GM19025 (cell line): ENCODE measurements at regions not wholly inside any gene's neighbourhood (a gene's known extent, or its start where the extent isn't known, plus 50 kb on each side); places are given as distances from the start of the nearest gene placed in this dataset.
A peak's percentile ranks its signal among the peaks of the same experiment; 100 is the strongest.
"Not testable (repeated sequence)": the region's sequence is repeated elsewhere in the genome, so short reads cannot be mapped to it uniquely, and the experiment has no call there.

Source experiments
- ATAC-seq: cut with Tn5 transposase; IDR thresholded peaks from one replicate; pipeline ENCODE4 v1.9.1; 2021; ENCODE audit warnings: mild to moderate bottlenecking, low read depth, moderate library complexity; ENCODE audit not compliant: unreplicated experiment

DNA sequence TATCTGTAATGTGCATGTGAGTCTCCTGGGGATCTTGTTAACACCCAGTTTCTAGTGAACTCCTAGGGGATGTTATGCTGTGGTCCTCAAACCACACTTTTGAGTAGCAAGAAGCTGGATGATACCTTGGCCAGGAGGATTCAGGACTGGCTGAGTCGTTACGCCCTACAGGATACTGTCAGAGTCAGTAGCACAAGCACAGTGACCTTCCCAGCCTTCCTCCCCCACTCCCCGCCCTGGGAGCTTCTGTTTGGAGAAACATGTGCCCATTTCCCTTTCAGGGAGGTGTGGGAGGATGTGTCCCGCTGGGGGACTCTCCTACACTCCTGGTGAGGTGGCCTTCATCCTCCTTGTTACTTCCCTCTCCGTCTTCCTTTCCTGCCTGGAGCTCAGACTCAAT is 76.4 kb upstream of the TRPM1 start:
- ATAC-seq = no peak

DNA sequence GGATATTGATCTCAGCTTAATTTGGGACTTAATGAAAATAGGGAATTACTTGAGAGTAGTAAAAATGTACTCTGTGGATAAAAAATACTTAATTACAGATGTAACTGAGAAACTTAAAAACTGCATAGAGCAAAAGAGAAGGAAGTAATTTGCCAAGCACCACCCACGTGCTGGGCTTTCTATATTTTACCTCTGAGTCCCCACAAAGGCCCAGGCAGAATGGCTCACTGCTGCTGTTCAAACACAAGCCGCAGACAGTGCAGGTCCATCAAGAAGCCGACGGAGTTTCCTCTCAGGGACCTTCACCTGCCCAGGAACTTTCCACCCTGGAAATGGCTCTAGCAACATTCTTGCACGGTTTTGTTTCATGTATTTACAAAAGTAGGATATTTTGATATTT is 77.2 kb upstream of the TRPM1 start:
- ATAC-seq = no peak

DNA sequence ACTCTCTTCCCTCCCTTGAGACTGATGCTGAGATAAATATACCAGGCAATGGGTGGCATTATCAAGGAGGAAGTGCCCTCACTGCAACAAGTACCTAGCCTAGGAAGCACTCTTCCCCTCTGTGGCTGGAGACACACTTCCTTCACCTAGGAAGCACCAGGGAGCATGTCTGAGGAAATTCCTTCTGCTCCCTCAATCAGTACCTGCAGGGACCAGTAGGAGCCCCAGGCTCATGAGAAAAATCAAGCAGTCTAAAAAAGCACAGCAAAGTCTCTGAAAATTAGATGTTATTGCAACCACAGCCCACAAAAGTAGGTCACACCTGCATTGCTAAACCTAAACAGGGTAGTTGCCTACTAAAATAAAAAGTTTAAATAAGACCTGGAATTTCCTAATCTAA is 78.2 kb upstream of the TRPM1 start:
- no peak for ATAC-seq

DNA sequence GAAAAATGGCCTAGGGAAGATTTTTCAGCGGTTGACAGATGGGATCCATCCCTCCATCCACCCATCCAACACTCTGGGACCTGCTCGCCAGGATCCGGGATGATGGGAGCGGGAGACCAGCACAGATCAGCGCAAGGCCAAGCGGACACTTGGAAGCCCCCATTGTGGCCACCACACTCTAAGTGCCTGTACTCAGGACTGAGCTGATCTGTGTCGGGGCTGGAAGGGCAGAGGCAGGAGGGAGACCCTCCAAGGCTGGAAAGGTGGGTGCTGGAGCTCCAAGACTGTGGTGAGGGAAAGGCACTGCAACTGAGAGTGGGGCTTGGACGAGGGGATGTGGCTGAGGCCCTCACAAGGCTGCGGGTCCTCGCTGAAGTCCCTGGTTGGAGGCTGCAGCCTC is 91.8 kb upstream of the TRPM1 start:
- ATAC-seq = no peak

DNA sequence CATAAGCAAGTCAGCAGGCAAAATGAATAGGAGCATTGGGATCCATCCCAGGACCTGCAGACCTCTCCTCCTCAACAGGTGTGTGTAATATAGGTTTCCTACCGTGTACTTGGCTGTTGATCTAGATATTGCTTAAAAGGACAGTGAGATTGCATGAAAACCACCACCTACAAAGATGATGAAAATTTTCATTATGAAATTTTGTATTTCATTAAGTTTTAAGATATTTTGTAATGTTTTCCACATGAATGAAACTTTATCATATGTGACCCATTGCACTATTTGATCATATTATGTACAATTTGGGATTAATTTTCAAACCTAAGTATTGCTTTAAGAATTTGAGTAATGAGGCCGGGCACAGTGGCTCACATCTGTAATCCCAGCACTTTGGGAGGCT is 94.3 kb upstream of the TRPM1 start:
- no peak for ATAC-seq

DNA sequence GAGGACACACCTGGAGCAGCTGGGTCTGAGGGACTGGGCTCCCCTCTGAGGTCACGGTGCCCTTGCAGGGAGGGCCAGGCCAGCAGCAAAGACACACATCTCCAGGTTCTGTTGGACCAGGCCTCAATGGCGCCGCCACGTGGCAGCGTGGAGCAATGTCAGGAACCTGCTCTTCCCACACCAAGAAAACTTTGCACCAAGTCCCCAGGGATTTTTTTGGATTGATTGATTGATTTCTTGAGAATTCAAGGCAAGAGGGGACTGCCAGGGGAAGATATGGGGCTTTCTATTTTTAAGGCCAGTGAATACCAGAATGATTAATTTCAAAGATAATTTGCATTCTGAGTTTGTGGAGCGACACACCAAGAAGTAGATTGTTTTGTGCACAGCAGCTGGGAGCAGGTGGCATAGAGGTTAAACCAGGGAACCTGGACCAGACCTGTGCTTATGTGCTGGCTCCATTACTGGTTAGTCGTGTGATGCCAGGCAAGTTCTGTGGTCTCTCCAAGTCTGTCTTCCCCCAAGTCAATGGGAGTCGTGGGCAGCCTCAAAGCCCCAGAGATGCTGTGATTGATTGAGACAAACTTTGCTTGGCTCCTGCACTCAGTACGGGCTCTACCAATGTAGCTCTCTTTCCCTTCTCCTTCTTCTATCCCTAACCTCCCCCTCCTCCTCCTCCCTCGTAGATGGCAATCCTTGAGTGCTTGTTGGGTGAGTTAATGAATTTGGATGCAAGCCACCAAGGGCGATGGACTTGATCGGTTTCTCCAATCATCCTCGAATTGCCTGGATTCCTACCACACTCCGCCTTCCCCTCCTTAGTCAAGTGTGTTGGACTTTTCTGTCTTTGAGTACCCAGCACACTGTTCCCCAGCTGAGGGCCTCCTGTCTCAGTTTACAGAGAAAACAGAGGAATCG is 96.2 kb upstream of the TRPM1 start:
- peak; percentile 59 for ATAC-seq

DNA sequence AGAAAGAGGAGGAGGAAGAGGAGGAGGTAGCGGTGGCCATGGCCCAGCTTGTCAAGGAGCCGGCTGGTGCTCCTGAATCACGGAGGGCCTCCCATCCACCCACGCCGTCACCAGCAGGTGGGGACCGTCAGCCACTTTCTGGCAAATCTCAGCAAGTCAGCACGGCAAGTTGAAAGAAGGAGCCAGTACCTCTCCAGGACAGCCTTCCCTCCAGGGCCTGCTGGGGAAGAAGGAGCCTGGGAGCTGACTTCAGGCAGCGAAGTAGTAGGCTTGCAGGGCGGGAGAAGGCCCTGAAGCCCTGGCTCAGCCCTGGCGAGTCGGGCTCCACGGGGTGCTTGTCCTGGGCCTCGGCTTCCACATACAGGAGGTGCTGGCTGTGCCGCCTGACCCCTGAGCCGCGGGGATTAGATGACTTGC is 99.2 kb upstream of the TRPM1 start:
- ATAC-seq = no peak

- no peak for ATAC-seq
These were observed 101.4 kb upstream of the TRPM1 start for GRCh38 chr15:31202953-31203352.

DNA sequence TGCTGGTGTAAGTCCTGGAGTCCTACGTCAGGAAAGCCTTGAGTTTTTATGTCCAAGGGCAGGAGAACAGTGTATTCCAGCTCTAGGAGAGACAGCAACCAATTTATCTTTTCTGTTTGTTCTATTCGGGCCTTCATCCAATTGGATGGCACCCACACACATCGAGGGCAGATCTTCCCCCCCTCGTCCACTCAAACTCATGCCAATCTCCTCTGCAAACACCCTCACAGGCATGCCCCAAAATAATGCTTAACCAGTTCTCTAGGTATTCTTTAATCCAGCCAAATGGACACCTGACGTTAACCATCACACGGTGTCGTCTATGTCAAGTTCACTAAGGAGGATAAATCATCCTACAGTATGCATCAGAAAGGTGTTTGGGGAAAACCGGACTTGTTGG is 102.5 kb upstream of the TRPM1 start:
- ATAC-seq = no peak

DNA sequence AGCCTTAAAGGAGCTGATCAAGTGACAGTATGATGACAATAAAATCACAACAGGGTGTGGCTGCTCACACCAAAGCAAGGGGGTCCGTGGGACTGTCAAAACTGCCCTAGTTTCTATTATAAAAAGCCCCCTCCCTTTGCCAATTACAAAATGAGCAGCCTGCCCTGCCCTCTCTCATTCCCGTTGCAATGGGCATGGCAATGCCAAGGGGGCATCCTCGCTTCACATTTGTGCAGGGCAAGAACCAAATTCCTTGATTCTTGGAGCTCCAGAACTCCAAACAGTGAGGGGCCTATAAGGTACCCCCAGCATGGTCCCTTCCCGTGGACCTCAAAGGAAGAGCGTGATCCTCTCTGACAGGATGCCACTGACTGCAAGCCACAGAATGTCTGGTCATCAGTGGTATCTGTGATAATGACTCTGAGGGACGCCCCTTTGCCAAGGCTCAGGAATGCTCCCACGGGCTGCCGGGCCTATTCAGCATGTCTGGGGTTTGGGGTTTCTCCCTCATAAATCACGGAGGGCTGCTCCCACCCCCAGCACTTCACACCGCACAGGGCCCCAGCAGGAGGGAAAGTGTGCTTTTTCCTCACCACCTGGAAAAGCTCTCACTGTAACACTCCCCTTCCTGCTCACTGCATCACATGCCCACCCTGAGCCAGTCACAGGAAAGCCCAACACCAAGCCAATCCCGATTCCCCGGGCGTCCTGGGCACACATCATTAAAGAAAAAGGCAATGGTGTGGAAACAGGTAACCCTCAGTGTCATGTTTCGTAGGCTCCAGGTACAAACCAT is 105.1 kb upstream of the TRPM1 start:
- no peak for ATAC-seq

GRCh38 chr15:31207246-31207645 is 105.7 kb upstream of the TRPM1 start:
- ATAC-seq = no peak

DNA sequence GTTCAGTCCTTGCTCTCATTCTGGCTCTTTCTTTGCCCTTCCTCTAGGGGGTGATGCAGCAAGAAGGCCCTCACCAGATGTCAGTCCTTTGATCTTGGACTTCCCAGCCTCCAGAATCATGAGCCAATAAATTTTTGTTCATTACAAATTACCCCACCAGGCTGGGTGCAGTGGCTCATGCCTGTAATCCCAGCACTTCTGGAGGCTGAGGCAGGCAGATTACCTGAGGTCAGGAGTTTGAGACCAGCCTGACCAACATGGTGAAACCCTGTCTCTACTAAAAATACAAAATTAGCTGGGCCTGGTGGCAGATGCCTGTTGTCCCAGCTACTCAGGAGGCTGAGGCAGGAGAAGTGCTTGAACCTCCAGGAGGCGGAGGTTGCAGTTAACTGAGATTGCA is 106.3 kb upstream of the TRPM1 start:
- ATAC-seq = not testable (repeated sequence)

GRCh38 chr15:31208817-31209216 is 107.3 kb upstream of the TRPM1 start:
- ATAC-seq = no peak

- no peak for ATAC-seq
These were observed 109.8 kb upstream of the TRPM1 start for GRCh38 chr15:31211353-31211752.

DNA sequence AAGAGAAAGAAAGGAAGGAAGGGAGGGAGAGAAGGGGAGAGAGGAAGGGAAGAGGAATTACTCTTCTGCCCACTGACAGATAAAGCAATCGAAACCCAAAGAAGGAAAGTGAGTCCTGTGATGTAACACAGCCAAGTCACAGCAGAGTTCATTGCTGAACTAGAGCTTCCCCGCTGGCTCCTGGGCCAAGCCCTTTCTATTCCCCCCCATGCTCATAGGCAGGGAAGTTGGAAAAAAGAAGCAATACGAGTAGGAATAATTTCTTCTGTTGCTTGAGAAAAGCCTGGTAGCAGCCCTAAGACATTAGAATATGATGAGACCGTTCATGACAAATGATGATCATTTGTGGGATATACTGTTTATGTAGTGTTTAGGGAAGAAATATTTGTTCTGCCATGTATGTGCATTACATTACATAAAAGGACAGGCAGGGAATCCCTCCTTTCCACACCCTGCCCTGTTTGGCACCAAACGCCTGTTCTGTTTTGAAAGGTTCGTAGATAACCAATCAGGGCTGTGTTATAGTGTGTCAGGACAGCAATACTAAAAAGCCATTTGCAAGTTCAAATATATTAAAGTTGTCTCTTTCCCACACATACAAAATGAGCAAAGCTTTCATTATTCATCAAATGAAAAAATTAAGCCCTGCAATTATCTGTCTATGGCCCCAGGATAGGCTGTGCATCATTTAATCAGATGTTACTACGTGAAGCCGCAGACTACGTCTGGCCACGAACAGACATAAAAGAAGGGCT is 111.0 kb upstream of the TRPM1 start:
- no peak for ATAC-seq

DNA sequence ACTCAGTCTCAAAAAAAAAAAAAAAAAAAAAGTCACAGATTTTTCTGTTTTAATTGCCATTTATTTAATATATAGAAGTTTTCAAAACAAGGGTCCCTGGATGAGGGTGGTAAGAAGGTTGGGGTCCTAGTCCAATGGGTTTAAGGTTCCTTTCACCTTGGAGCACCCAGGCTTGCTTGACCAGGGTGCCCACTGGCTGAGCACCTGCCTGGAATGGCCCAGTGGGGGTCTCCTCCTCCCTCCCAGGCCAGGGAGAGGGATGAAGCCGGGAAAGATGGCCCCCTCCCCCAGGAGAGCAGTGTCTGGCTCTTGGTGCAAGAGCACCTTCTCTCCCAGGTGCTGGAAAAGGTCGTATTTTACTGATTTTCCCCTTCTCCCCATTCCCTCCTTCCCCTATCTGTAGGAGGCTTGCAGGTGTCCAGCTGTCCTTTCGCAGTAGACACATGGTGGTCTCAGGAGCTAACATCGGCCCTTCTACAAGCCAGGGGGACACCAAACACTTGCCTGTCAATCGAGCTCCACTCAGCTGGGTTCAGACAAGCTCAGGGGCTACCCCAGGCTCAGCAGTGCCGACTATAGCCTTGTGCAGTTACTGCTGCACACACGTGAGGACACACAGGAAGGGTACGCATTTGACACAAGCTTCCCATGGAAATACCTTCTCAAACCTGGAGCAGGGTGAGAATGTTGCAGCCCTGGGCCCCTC is 112.3 kb upstream of the KLF13 start:
- no peak for ATAC-seq

GRCh38 chr15:31214864-31215489 is 111.7 kb upstream of the KLF13 start:
- ATAC-seq = no peak

- ATAC-seq = peak; percentile 82
These were observed 111.0 kb upstream of the KLF13 start for GRCh38 chr15:31215490-31216214.

- ATAC-seq = peak; percentile 30
These were observed 110.3 kb upstream of the KLF13 start for GRCh38 chr15:31216215-31216911.
